K562 (cell line): ENCODE measurements at regions not wholly inside any gene's neighbourhood (a gene's known extent, or its start where the extent isn't known, plus 50 kb on each side); places are given as distances from the start of the nearest gene placed in this dataset.

Experiments
- ATAC-seq: fragments of 200-7000 bp; cut with Tn5 transposase; 3 replicates; pipeline ENCODE4 v1.9.1; 2020; ENCODE audit warnings: moderate library complexity
- BruUV-seq: library from RNA; stranded (reverse); fragments of 400-500 nt; replicated peaks from 2 replicates; lab custom pipeline; 2021; lab: Mats Ljungman, UMichigan
- CTCF ChIA-PET: fragments of 300-600 bp; formaldehyde crosslinking; extraction: SDS; loops from one replicate; lab custom pipeline; 2021; ENCODE audit warnings: low intra/inter-chr PET ratio; lab: Yijun Ruan, JAX
- POLR2A ChIA-PET: fragments of 300-600, 350-650 bp; sonication (Branson Sonifier 250); formaldehyde crosslinking; extraction: SDS; loops from one replicate; lab custom pipeline; 2021; ENCODE audit warnings: antibody characterized with exemption, inconsistent platforms; lab: Yijun Ruan, JAX
- DNase-seq, 4 experiments: peaks; one replicate each; pipeline versions ENCODE4 v3.0.0 to v3.0.0-alpha.2; 2011 to 2018; ENCODE audit warnings: low spot score in 3 of 4, mixed read lengths in 3 of 4; ENCODE audit errors: extremely low read depth in 1 of 4
- FAIRE-seq: peaks from 2 replicates; lab custom pipeline; 2011; peaks lifted over from hg19 to GRCh38; lab: Jason Lieb, UNC
- H2AFZ ChIP-seq: 2 replicates; pipeline ENCODE4 v1.6.0; 2011; ENCODE audit warnings: low read depth, low read length, control low read depth, inconsistent platforms
- H3K27ac ChIP-seq: fragments of 200-600 bp; 3 replicates; pipeline ENCODE4 v1.8.0; 2011; ENCODE audit warnings: low read depth, mild to moderate bottlenecking, control low read depth, inconsistent platforms, low read length, moderate library complexity, mixed read lengths; ENCODE audit errors: extremely low read depth
- H3K27me3 ChIP-seq, 2 experiments: fragments of 300-600 bp in 1 of 2; 2 replicates in 1 of 2; 3 replicates in 1 of 2; pipeline versions ENCODE4 v1.6.0 to v1.8.0; 2011; ENCODE audit warnings: inconsistent platforms in 2 of 2, low read length in 2 of 2, mild to moderate bottlenecking in 1 of 2, mixed read lengths in 1 of 2, moderate library complexity in 1 of 2; ENCODE audit not compliant: control insufficient read depth in 2 of 2, insufficient read depth in 2 of 2
- H3K36me3 ChIP-seq: fragments of 300-600 bp; 3 replicates; pipeline ENCODE4 v1.8.0; 2011; ENCODE audit warnings: mild to moderate bottlenecking, low read length, inconsistent platforms; ENCODE audit not compliant: control insufficient read depth, insufficient read depth
- H3K4me1 ChIP-seq, 2 experiments: fragments of 200-600 bp in 1 of 2; replicated peaks in 1 of 2; 2 replicates in 1 of 2; 3 replicates in 1 of 2; pipeline versions ENCODE4 v1.5.1 to v1.8.0; 2011; ENCODE audit warnings: inconsistent platforms in 2 of 2, low read length in 2 of 2, mild to moderate bottlenecking in 1 of 2, mixed read lengths in 1 of 2, moderate library complexity in 1 of 2; ENCODE audit not compliant: control insufficient read depth in 2 of 2, insufficient read depth in 2 of 2
- H3K4me2 ChIP-seq: 2 replicates; pipeline ENCODE4 v1.6.1; 2011; ENCODE audit warnings: low read length, control low read depth, inconsistent platforms, mixed read lengths; ENCODE audit not compliant: insufficient read depth
- H3K4me3 ChIP-seq: fragments of 200-600 bp; sonication (generic), shearing (Covaris generic); 2 replicates; pipeline ENCODE4 v1.5.1; 2016; ENCODE audit warnings: control low read depth, inconsistent platforms
- H3K79me2 ChIP-seq: fragments of 200-600 bp; 3 replicates; pipeline ENCODE4 v1.8.0; 2011; ENCODE audit warnings: low read length, inconsistent platforms; ENCODE audit not compliant: control insufficient read depth, insufficient read depth
- H3K9ac ChIP-seq, 2 experiments: 2 replicates each; pipeline versions ENCODE4 v1.6.0 to v1.6.1; 2011; ENCODE audit warnings: low read depth in 2 of 2, low read length in 2 of 2, control low read depth in 1 of 2, inconsistent platforms in 1 of 2, mild to moderate bottlenecking in 1 of 2, mixed read lengths in 1 of 2; ENCODE audit not compliant: insufficient read depth in 1 of 2
- H3K9me1 ChIP-seq: one replicate; pipeline ENCODE4 v1.6.0; 2011; ENCODE audit warnings: inconsistent platforms, mild to moderate bottlenecking, low read length, moderate library complexity; ENCODE audit not compliant: control insufficient read depth, insufficient read depth
- H3K9me3 ChIP-seq: replicated peaks from 2 replicates; pipeline ENCODE4 v1.5.1; 2011; ENCODE audit warnings: low read depth, low read length, inconsistent platforms; ENCODE audit not compliant: control insufficient read depth, insufficient read depth
- H4K20me1 ChIP-seq: replicated peaks from 2 replicates; pipeline ENCODE4 v1.6.1; 2011; ENCODE audit warnings: low read length, inconsistent platforms, mixed read lengths; ENCODE audit not compliant: control insufficient read depth, insufficient read depth
- MAFF ChIP-seq: IDR thresholded peaks from 2 replicates; pipeline ENCODE4 v1.6.1; 2012; ENCODE audit warnings: low read length, improper control_type of control experiment
- POLR2G ChIP-seq: fragments of 200-400 bp; formaldehyde crosslinking; IDR thresholded peaks from 2 replicates; pipeline ENCODE4 v1.6.1; 2017; ENCODE audit warnings: low read depth, mild to moderate bottlenecking, antibody characterized with exemption, low read length, moderate library complexity
- WGBS: fragments of 100-300 bp; shearing (Covaris generic); methylation state at CpG from one replicate; pipeline ENCODE4 v1.1.6; 2016; ENCODE audit warnings: low coverage, mixed read lengths; ENCODE audit not compliant: insufficient coverage; ENCODE audit errors: missing lambda C conversion rate; 5-methylcytosine and 5-hydroxymethylcytosine counted together
- in situ Hi-C: fragments of 300-500 bp; cut with MboI; formaldehyde crosslinking; loops from 4 replicates; pipeline ENCODE4 v1.15.0; 2018; ENCODE audit warnings: inconsistent platforms, mixed read lengths
- intact Hi-C: fragments of 100-400 bp; cut with micrococcal nuclease; formaldehyde crosslinking; loops from 2 replicates; pipeline ENCODE4 v1.14.2; 2022
- TF ChIP-seq, protein P1 (sequence below): fragments of 450-650 bp; IDR thresholded peaks from 2 replicates; pipeline ENCODE4 v1.6.1; 2016; ENCODE audit warnings: borderline replicate concordance
- TF ChIP-seq, protein P2 (sequence below): fragments of 250-450 bp; sonication (Bioruptor Pico); IDR thresholded peaks from 2 replicates; pipeline ENCODE4 v1.4.0; 2020; ENCODE audit warnings: mild to moderate bottlenecking, moderate library complexity, borderline replicate concordance

- Histone ChIP-seq H3K27ac (no peak overlapping the region), H4K20me1 (0 out of 2 replicates have a peak, but pooled peaks cover under 1% of the 10 kb centered on the region), H3K4me2 (no peak overlapping the region), H3K36me3 (no peaks in the 10 kb centered on the region), H3K4me1 (peaks cover 0 to 7% of the 10 kb centered on the region in 2 experiments; a peak in 2 of 5 replicates), H3K9ac (no peak overlapping the region), H3K9me3 (no peaks in the 10 kb centered on the region), H3K79me2 (no peaks in the 10 kb centered on the region), H3K27me3 (no peaks in the 10 kb centered on the region), H3K9me1 (no peaks in the 10 kb centered on the region), H3K4me3 (no peak overlapping the region), H2AFZ (no peak overlapping the region)
- ATAC-seq (no peak), FAIRE-seq (no peak), DNase-seq (no peak)
- 89% methylated on average over 10 of the region's 19 CpGs for WGBS
- TF ChIP-seq MAFF (no peak), POLR2G (0 out of 2 replicates have a peak, but pooled peaks have one; percentile 21)
- TF ChIP-seq, protein P1, sequence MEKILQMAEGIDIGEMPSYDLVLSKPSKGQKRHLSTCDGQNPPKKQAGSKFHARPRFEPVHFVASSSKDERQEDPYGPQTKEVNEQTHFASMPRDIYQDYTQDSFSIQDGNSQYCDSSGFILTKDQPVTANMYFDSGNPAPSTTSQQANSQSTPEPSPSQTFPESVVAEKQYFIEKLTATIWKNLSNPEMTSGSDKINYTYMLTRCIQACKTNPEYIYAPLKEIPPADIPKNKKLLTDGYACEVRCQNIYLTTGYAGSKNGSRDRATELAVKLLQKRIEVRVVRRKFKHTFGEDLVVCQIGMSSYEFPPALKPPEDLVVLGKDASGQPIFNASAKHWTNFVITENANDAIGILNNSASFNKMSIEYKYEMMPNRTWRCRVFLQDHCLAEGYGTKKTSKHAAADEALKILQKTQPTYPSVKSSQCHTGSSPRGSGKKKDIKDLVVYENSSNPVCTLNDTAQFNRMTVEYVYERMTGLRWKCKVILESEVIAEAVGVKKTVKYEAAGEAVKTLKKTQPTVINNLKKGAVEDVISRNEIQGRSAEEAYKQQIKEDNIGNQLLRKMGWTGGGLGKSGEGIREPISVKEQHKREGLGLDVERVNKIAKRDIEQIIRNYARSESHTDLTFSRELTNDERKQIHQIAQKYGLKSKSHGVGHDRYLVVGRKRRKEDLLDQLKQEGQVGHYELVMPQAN = no peak
- TF ChIP-seq, protein P2, sequence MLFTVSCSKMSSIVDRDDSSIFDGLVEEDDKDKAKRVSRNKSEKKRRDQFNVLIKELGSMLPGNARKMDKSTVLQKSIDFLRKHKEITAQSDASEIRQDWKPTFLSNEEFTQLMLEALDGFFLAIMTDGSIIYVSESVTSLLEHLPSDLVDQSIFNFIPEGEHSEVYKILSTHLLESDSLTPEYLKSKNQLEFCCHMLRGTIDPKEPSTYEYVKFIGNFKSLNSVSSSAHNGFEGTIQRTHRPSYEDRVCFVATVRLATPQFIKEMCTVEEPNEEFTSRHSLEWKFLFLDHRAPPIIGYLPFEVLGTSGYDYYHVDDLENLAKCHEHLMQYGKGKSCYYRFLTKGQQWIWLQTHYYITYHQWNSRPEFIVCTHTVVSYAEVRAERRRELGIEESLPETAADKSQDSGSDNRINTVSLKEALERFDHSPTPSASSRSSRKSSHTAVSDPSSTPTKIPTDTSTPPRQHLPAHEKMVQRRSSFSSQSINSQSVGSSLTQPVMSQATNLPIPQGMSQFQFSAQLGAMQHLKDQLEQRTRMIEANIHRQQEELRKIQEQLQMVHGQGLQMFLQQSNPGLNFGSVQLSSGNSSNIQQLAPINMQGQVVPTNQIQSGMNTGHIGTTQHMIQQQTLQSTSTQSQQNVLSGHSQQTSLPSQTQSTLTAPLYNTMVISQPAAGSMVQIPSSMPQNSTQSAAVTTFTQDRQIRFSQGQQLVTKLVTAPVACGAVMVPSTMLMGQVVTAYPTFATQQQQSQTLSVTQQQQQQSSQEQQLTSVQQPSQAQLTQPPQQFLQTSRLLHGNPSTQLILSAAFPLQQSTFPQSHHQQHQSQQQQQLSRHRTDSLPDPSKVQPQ (CRISPR knock-in tag) = no peak
- no TSS peak for BruUV-seq
- intact Hi-C loops (no loop called here), in situ Hi-C loops (no loop called here)
- CTCF ChIA-PET = no interaction called here
- POLR2A ChIA-PET = interaction anchor here (0.6 kb wide), 1 partner anchor 220 kb away, joined by 3 read pairs; no protein-coding TSS in a partner anchor
Observed at GRCh38 chr22:49432211-49432896, 395.3 kb downstream of the BRD1 start.
